Astrocyte (in vitro differentiated cells and primary cell): ENCODE measurements at regions not wholly inside any gene's neighbourhood (a gene's known extent, or its start where the extent isn't known, plus 50 kb on each side); places are given as distances from the start of the nearest gene placed in this dataset.

Experiments used
- EZH2 ChIP-seq: IDR thresholded peaks from 2 replicates; pipeline ENCODE4 v1.6.1; 2012; ENCODE audit warnings: mild to moderate bottlenecking, low read length, inconsistent platforms; ENCODE audit not compliant: insufficient read depth
- TF ChIP-seq, protein P1 (sequence below): IDR thresholded peaks from 2 replicates; pipeline ENCODE4 v1.5.1; 2011; ENCODE audit warnings: low read depth, mild to moderate bottlenecking, inconsistent platforms, low read length, moderate library complexity; ENCODE audit not compliant: insufficient read depth

GRCh38 chr5:96577909-96578308 is 84.3 kb upstream of the CAST start:
- TF ChIP-seq, protein P1, sequence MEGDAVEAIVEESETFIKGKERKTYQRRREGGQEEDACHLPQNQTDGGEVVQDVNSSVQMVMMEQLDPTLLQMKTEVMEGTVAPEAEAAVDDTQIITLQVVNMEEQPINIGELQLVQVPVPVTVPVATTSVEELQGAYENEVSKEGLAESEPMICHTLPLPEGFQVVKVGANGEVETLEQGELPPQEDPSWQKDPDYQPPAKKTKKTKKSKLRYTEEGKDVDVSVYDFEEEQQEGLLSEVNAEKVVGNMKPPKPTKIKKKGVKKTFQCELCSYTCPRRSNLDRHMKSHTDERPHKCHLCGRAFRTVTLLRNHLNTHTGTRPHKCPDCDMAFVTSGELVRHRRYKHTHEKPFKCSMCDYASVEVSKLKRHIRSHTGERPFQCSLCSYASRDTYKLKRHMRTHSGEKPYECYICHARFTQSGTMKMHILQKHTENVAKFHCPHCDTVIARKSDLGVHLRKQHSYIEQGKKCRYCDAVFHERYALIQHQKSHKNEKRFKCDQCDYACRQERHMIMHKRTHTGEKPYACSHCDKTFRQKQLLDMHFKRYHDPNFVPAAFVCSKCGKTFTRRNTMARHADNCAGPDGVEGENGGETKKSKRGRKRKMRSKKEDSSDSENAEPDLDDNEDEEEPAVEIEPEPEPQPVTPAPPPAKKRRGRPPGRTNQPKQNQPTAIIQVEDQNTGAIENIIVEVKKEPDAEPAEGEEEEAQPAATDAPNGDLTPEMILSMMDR, result no peak
- TF ChIP-seq EZH2, result no peak
